Esophagus (tissue), 2 donors: ENCODE measurements at regions not wholly inside any gene's neighbourhood (a gene's known extent, or its start where the extent isn't known, plus 50 kb on each side); places are given as distances from the start of the nearest gene placed in this dataset.
"Not testable (repeated sequence)": the region's sequence is repeated elsewhere in the genome, so short reads cannot be mapped to it uniquely, and the experiment has no call there.

Experiments used
- H3K27ac ChIP-seq, 2 donors: one replicate each; pipeline ENCODE4 v1.5.1; 2013; ENCODE audit warnings: low read depth in 2 of 2, mild to moderate bottlenecking in 2 of 2, inconsistent platforms in 1 of 2, low read length in 1 of 2, moderate library complexity in 1 of 2
- H3K27me3 ChIP-seq, 2 donors: one replicate each; pipeline ENCODE4 v1.6.1; 2013; ENCODE audit warnings: low read length in 2 of 2, control low read depth in 1 of 2, mild to moderate bottlenecking in 1 of 2; ENCODE audit not compliant: insufficient read depth in 2 of 2, control insufficient read depth in 1 of 2
- H3K36me3 ChIP-seq, 2 donors: one replicate each; pipeline ENCODE4 v1.6.1; 2013; ENCODE audit warnings: low read length in 1 of 2; ENCODE audit not compliant: control insufficient read depth in 2 of 2, insufficient read depth in 2 of 2
- H3K4me1 ChIP-seq, 2 donors: one replicate each; pipeline ENCODE4 v1.6.1; 2013; ENCODE audit warnings: low read length in 1 of 2; ENCODE audit not compliant: control insufficient read depth in 2 of 2, insufficient read depth in 2 of 2
- H3K4me3 ChIP-seq, 2 donors: one replicate each; pipeline ENCODE4 v1.5.1; 2013; ENCODE audit warnings: low read length in 2 of 2, mild to moderate bottlenecking in 2 of 2, low read depth in 1 of 2, moderate library complexity in 1 of 2
- H3K9me3 ChIP-seq, 2 donors: one replicate each; pipeline ENCODE4 v1.6.1; 2013; ENCODE audit warnings: mild to moderate bottlenecking in 2 of 2, low read depth in 1 of 2, low read length in 1 of 2, moderate library complexity in 1 of 2; ENCODE audit not compliant: control insufficient read depth in 2 of 2, insufficient read depth in 1 of 2
- WGBS, 2 donors: extraction: QIAGEN DNeasy Blood & Tissue Kit; methylation state at CpG; one replicate each; pipeline ENCODE4 v1.1.7; 2013; 5-methylcytosine and 5-hydroxymethylcytosine counted together
- donor health status: healthy with polysubstance abuse.
- donor health status: Bipolar disorder and iron deficiency.

DNA sequence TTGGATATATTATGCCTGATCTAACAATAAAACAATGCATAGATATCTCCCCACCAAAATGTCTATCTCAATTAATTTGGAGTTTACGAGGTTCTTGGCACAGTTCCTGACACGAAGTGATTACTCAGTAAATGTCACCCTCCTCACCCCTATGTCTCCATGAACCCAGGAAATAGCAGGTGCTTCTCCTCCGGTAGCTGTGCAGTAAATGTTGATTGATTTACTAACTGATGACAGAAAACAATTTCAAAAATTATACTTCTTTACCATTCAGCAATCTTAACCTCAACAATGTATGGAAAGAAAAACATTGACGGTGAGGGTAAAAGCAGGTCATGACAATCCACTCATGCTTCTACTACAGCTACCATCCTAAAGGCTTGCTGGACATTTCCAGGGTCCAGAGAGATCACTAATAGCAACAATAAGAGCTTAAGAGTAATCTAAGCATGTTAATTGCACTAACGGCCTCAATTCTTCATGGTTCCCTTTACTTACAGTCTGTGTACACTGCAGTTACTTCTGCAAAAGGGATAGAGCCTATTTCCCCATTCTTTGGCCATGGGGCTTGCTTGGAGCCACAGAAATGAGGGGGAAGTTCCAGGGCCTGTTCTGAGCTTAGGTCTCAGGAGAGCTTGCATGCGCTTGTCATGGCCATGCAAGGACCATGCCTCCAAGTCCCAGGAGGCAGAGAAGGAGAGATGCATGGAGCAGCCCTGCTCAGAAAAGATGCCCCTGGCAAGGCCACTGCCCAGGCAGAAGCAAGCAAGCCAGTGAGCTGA lies 222.6 kb downstream of the ATP6V0E2 start:
- H3K36me3 ChIP-seq, H3K4me3 ChIP-seq, H3K4me1 ChIP-seq, H3K9me3 ChIP-seq, H3K27ac ChIP-seq, H3K27me3 ChIP-seq: not testable (repeated sequence)
- WGBS, 2 donors = 61% methylated on average over 6 of the region's 6 CpGs

- H3K9me3 ChIP-seq, H3K4me1 ChIP-seq, H3K36me3 ChIP-seq, H3K4me3 ChIP-seq, H3K27me3 ChIP-seq, H3K27ac ChIP-seq: not testable (repeated sequence)
- 71 to 73% methylated on average over 6 to 7 of the region's 7 CpGs for WGBS, 2 donors
These were observed 224.6 kb upstream of the LRRC61 start for GRCh38 chr7:150098592-150098991.

- H3K27ac ChIP-seq, H3K4me3 ChIP-seq, H3K9me3 ChIP-seq, H3K4me1 ChIP-seq, H3K27me3 ChIP-seq, H3K36me3 ChIP-seq: not testable (repeated sequence)
- WGBS, 2 donors = 74 to 76% methylated on average over 7 of the region's 7 CpGs
These were observed 221.9 kb upstream of the LRRC61 start for GRCh38 chr7:150101282-150101681.

DNA sequence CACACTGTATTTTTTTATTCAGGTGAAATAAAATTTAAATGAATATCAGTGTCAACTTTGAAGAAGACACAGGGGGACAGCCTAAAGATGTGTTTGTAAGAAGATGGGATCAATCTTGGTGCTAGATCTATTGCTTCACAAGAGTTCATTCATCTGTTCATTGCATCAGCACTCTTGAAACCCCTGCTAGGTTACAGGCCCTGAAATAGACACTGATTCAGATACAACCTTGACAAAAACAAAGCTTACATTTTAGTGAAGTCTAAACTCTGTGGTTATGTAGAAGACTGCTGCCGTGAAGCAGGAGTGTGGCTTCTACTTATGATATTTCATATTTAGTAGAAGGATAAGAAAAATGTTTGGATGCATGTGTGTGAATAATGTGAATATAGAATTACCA lies 215.9 kb upstream of the LRRC61 start:
- H3K27me3 ChIP-seq, H3K27ac ChIP-seq, H3K9me3 ChIP-seq, H3K4me1 ChIP-seq, H3K36me3 ChIP-seq, H3K4me3 ChIP-seq: not testable (repeated sequence)
- 88 to 93% methylated on average over 1 of the region's 1 CpG for WGBS, 2 donors

DNA sequence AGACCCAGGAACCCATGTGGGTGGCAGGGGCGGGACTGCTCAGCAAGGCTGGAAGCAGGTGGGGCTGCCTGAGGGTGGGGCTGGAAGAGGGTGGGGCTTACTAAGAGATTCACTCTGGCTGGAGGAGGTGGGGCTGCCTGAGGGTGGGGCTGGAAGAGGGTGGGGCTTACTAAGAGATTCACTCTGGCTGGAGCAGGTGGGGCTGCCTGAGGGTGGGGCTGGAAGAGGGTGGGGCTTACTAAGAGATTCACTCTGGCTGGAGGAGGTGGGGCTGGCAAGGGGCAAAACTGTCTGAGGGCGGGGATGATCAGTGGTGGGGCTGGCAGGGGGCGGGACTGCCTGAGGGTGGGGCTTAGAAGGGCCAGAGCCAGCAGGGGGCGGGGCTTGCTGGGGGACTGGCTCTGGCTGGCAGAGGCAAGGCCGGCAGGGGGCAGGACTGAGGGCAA lies 212.8 kb upstream of the LRRC61 start:
- not testable (repeated sequence) for H3K9me3 ChIP-seq, H3K36me3 ChIP-seq, H3K27ac ChIP-seq, H3K4me3 ChIP-seq, H3K4me1 ChIP-seq, H3K27me3 ChIP-seq
- 52 to 54% methylated on average over 2 to 4 of the region's 5 CpGs for WGBS, 2 donors

DNA sequence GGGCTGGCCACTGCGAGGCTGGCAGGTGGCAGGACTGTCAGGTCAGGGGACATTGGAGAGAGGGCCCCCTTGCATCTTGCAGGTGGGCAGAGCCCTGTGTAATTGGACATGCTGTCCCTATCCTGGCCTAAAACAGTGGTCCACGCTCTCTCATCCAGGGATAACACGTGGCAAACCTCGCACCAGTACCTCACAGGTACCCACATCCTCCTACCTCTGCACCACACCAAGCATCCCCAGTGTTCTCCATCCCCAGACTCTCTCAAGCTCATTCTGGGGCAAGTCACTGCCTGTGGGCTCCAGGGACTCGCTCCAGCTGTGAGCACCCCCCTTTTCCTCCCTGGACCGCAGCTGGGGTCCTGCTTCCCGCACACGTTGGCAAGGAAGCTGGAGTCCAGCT lies 212.3 kb upstream of the LRRC61 start:
- H3K36me3 ChIP-seq, H3K27me3 ChIP-seq, H3K27ac ChIP-seq, H3K4me3 ChIP-seq, H3K4me1 ChIP-seq, H3K9me3 ChIP-seq: not testable (repeated sequence)
- WGBS, 2 donors = 65 to 78% methylated on average over 7 to 8 of the region's 8 CpGs

DNA sequence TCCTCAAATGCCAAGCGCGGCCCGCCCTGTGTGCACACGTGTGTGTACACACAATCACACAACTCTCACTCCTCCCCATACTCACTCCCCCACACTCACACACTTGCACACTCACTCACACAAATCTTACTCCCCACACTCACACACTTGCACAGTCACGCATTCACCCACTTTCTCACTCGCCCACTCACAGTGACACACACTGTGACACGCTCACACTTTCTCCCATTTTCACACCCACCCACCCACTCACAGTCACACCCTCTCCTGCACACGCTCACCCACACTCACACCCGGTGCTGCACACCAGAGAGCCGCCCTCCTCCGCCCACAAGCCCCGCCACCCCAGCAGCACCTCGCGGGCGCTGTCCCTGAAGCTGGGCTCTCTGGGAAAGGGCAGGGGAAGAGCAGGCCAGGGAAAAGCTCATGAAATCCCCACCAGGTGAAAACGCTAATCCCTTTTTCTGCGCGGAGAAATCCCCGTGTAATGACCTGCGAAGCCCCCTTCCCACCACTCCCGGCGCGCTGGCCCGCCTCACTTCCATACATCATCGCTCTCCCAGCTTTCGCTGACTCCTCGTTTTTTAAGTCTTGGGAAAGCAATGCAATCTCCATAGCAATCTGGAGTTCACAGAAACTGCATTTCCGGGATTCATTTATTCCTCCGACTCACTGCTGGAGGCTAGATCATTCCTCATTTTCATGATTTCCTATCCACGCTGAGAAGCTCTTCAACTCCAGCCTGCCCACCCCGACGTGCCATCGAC lies 211.6 kb upstream of the LRRC61 start:
- not testable (repeated sequence) for H3K4me3 ChIP-seq, H3K36me3 ChIP-seq, H3K27ac ChIP-seq, H3K27me3 ChIP-seq, H3K4me1 ChIP-seq, H3K9me3 ChIP-seq
- 48 to 58% methylated on average over 17 to 28 of the region's 33 CpGs for WGBS, 2 donors

- H3K27me3 ChIP-seq, H3K27ac ChIP-seq, H3K4me1 ChIP-seq, H3K9me3 ChIP-seq, H3K36me3 ChIP-seq, H3K4me3 ChIP-seq: not testable (repeated sequence)
- WGBS, 2 donors = 63 to 76% methylated on average over 2 of the region's 2 CpGs
These were observed 209.9 kb upstream of the LRRC61 start for GRCh38 chr7:150113301-150113700.

DNA sequence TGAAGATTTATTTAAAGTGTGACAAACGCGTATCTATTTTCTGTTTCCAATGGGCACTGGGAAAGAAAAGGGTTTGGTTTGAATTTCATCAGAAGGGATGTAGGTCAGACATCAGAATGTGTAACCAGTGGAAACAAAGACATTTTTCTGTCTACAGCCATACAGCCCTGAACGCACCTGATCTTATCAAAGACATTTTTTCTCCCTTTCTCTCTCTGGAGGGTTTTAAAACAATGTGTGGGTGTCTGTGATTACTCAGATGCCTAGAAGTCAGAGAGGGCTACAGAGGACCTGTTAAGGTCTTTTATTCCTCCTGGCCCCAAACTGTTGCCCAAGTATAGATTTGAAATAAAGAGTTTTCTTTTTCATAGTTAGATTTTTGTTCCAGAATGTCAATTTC lies 208.6 kb upstream of the LRRC61 start:
- H3K27me3 ChIP-seq, H3K9me3 ChIP-seq, H3K4me3 ChIP-seq, H3K36me3 ChIP-seq, H3K4me1 ChIP-seq, H3K27ac ChIP-seq: not testable (repeated sequence)
- WGBS, 2 donors = 65 to 80% methylated on average over 2 to 3 of the region's 3 CpGs

GRCh38 chr7:150119966-150120365 lies 203.2 kb upstream of the LRRC61 start:
- H3K27ac ChIP-seq, H3K27me3 ChIP-seq, H3K4me1 ChIP-seq, H3K36me3 ChIP-seq, H3K4me3 ChIP-seq, H3K9me3 ChIP-seq: not testable (repeated sequence)
- 47 to 50% methylated on average over 1 of the region's 1 CpG for WGBS, 2 donors
